ENCODE measurements at regions not wholly inside any gene's neighbourhood (a gene's known extent, or its start where the extent isn't known, plus 50 kb on each side); places are given as distances from the start of the nearest gene placed in this dataset.

DNA sequence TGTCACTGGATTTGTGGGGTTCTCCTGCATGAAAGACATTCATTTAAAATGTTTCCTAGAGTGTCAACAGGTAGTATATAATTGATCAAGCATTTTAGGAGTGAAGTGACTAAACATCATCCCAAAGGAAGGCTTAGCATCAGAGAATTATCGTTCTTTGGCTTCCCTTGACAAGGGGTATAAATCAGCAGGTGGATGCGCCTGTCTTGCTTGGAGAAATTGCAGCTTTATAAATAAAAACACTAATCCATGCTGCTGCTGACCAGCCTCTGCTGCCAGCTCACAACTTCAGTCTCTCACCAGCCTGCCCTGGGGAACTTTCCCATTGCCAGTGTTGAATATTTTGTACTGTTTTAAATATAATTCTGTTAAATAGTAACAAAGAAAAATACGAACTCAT, 1184.7 kb upstream of the TENM4 start:
- ATAC-seq (ENCODE audit: low read depth), result no peak
- Mint-ChIP-seq H3K27me3 (no peaks in the 10 kb centered on the region), H3K36me3 (no peaks in the 10 kb centered on the region)

DNA sequence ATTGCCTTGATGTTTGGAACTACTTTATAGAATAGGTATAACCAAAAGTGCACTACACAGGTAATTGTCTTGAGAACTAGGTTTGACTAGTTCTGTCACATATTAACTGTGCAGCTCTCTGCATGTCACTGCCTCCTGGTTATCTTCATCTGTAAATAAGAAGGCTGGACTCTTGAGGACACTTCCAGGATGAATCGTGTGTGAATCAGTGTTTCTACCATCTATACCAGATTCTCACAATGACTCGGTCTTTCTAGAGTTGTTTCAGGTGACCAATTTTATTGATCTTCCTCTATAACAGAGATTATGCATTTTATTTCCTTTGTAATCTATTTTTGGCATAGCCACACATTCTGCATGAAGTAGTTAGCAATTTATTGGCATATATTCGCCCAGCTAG, 1181.0 kb upstream of the TENM4 start:
- no peak overlapping the region for H3K4me3 Mint-ChIP-seq
- H3K9me3 Mint-ChIP-seq, result peaks cover 2% of the 10 kb centered on the region
- no peak for DNase-seq (ENCODE audit: low spot score in 2 of 2)
- no peaks in the 10 kb centered on the region for H3K27me3 Mint-ChIP-seq
- H3K27ac Mint-ChIP-seq, result no peak overlapping the region
- no peak for ATAC-seq (ENCODE audit: low read depth)
- H3K4me1 Mint-ChIP-seq, result no peaks in the 10 kb centered on the region
- no peaks in the 10 kb centered on the region for H3K36me3 Mint-ChIP-seq

More for the DNA sequence above, 1184.7 kb upstream of the TENM4 start:
- Mint-ChIP-seq H3K9me3 (peaks cover 2% of the 10 kb centered on the region), H3K27ac (no peak overlapping the region), H3K4me1 (no peaks in the 10 kb centered on the region), H3K4me3 (no peak overlapping the region)
- DNase-seq (ENCODE audit: low spot score in 2 of 2), result no peak

DNA sequence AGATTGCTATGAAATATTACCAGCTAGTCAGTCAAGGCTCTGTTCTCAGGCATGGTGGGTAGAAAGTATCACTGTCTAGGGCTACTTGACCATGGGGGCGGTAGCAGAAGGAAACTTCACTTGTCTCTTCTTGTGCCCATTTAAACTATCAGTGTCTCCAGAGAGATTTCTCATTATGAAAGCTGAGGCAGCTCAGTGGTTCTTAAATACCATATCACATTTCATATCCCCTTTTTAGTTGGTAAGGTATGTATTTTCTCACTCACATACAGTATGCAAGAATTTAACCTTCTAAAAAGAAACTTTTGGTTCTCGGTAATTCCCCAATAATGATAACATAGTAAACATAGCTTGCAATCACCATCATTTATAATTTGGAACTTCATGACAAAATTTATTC, 1180.0 kb upstream of the TENM4 start:
- Mint-ChIP-seq H3K36me3 (no peaks in the 10 kb centered on the region), H3K9me3 (peaks cover 2% of the 10 kb centered on the region), H3K4me1 (no peaks in the 10 kb centered on the region), H3K27ac (no peak overlapping the region), H3K27me3 (no peaks in the 10 kb centered on the region), H3K4me3 (no peak overlapping the region)
- DNase-seq (ENCODE audit: low spot score in 2 of 2) (no peak), ATAC-seq (ENCODE audit: low read depth) (no peak)

DNA sequence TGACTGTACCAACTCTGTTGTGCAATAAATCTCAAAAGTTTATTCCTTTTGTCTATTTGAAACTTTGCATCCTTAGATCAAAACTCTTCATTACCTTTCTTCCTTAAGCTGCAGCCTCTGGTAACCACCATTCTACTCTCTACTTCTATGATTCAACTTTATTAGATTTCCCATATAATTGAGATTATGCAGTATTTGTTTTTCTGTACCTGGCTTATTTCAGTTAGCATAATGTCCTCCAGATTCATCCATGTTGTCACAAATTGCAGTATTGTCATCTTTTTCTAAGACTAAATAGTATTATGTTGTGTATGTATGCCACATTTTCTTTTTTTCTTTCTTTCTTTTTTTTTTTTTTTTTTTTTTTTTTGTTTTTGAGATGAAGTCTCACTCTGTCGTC, 1176.3 kb upstream of the TENM4 start:
- peaks cover 2% of the 10 kb centered on the region for H3K9me3 Mint-ChIP-seq
- H3K27ac Mint-ChIP-seq, result no peak overlapping the region

DNA sequence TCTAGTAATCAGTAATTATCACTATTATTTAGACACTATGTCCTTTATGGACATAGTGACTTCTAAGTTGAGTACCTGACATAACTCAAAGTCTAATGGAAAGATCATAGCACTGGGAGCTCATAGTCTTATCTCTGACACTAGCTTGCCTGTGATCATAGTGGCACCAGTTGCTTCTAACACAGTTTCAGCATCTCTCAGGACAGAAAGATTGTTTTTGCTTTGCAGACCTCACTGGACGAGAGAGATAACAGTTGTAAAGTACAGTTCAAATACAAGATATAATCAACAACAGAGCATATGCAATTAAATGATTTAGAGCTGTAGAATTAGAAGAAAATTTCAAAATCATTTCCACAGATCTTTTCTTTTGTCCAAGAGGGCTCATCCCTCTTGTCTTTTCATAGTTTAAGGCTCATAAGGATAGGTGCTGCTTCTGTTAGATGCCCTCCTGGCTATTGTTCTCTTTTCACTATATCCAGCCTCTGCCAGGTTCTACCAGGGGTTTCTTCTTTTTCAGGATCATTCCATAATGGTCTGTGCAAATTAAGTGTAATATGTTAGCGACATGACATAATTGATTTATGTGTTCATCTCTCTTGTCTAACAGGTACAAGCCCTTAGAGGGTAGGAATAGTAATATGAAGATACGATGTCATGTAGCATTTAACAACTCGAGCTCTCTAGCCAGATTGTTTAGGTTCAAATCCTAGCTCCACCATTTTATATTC, 1175.4 kb upstream of the TENM4 start:
- ATAC-seq (ENCODE audit: low read depth), result no peak
- Mint-ChIP-seq H3K4me3 (no peak overlapping the region), H3K27ac (no peak overlapping the region), H3K4me1 (no peaks in the 10 kb centered on the region), H3K27me3 (no peaks in the 10 kb centered on the region), H3K9me3 (no peaks in the 10 kb centered on the region), H3K36me3 (no peaks in the 10 kb centered on the region)
- DNase-seq (ENCODE audit: low spot score in 2 of 2), result no peak

More for the DNA sequence above, 1176.3 kb upstream of the TENM4 start:
- Mint-ChIP-seq H3K4me3 (no peak overlapping the region), H3K36me3 (no peaks in the 10 kb centered on the region), H3K4me1 (no peaks in the 10 kb centered on the region), H3K27me3 (no peaks in the 10 kb centered on the region)
- no peak for ATAC-seq (ENCODE audit: low read depth)
- DNase-seq (ENCODE audit: low spot score in 2 of 2), result no peak

DNA sequence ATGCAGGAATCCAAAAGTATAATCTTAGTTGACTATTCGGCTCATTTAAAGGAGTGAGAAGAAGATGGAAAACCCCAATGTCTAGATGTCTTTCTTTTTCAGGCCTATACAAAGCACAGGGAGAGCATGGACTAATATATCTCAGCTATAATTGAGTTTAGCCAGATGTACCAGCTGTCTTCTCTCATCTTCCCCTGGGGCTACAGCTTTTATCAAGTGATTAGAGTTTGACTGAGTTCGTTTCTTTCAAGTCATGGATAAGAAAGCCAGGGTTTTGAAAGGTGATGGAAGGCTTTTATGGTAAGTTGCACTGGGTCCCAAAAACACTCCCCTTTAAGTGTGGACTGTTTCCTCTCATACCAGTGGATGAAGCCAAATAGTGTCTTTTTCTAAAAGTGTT, 1172.8 kb upstream of the TENM4 start:
- no peak for DNase-seq (ENCODE audit: low spot score in 2 of 2)
- Mint-ChIP-seq H3K4me1 (no peaks in the 10 kb centered on the region), H3K36me3 (no peaks in the 10 kb centered on the region), H3K4me3 (no peak overlapping the region), H3K27ac (no peak overlapping the region), H3K27me3 (no peaks in the 10 kb centered on the region), H3K9me3 (peaks cover 5% of the 10 kb centered on the region)
- no peak for ATAC-seq (ENCODE audit: low read depth)

DNA sequence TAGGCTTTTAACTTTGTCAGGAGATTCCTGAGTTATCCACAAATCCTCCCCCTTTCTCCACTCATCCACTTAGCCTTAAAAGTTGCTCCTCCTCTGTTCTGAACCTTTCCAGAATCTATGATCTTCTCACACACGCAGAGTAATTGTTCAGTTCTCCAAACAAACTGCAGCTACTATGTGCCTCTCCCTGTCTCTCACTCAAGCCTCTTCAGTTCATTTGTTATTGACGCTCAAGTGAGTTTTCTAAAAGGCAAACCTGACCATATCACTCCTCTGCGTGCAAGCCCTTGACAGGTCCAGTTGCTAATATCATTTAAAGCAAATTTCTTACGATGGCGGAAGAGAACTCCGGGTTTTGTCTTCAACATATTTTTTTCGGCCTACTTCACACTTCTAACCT, 1169.7 kb upstream of the TENM4 start:
- Mint-ChIP-seq H3K9me3 (peaks cover 5% of the 10 kb centered on the region), H3K36me3 (no peaks in the 10 kb centered on the region)
- ATAC-seq (ENCODE audit: low read depth), result no peak

DNA sequence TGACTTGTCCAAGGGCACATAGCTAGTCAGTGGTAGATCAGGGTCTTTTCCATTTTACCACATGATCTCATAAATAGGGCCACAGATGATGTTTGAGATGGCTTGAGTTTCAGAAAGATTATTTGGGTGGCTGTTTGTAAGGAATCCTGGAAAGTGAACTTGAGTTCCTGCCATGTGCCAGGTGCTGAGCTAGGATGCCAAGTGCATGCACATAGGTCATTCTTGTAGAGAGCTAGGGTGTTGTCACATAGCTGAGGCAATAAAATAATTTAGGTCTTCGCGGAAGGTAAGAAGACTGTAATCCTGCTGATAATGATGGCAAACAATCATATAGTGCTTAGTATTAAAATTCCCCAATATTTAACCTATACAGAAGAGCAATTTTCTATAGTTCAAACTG, 1162.6 kb upstream of the TENM4 start:
- Mint-ChIP-seq H3K36me3 (no peaks in the 10 kb centered on the region), H3K27ac (no peak overlapping the region), H3K4me1 (no peaks in the 10 kb centered on the region), H3K4me3 (no peak overlapping the region), H3K9me3 (peaks cover 3% of the 10 kb centered on the region), H3K27me3 (no peaks in the 10 kb centered on the region)
- ATAC-seq (ENCODE audit: low read depth), result no peak
- no peak for DNase-seq (ENCODE audit: low spot score in 2 of 2)

More for the DNA sequence above, 1169.7 kb upstream of the TENM4 start:
- Mint-ChIP-seq H3K4me1 (no peaks in the 10 kb centered on the region), H3K4me3 (no peak overlapping the region), H3K27ac (no peak overlapping the region), H3K27me3 (no peaks in the 10 kb centered on the region)
- no peak for DNase-seq (ENCODE audit: low spot score in 2 of 2)

DNA sequence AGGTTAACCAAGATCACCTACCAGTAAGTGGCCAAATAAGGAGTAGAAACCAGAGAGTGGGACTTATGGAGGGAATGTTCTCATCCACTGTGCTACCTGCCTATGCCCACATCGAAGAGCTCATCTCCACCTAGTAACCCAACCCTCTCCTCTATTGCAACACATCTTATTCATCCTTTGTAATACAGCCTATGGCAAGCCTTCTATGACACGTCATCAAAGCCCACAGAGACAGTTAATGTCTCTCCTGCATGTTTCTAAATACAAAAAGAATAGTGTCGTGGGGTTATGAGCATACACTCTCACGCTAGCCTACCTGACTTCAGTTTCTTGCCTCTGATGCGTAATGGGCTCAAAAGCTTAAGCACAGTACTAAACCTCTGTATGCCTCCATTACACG, 1158.1 kb upstream of the TENM4 start:
- Mint-ChIP-seq H3K4me1 (no peaks in the 10 kb centered on the region), H3K4me3 (no peak overlapping the region), H3K27me3 (no peaks in the 10 kb centered on the region), H3K36me3 (no peaks in the 10 kb centered on the region), H3K27ac (no peak overlapping the region), H3K9me3 (peaks cover 5% of the 10 kb centered on the region)
- DNase-seq (ENCODE audit: low spot score in 2 of 2), result no peak
- ATAC-seq (ENCODE audit: low read depth), result no peak

DNA sequence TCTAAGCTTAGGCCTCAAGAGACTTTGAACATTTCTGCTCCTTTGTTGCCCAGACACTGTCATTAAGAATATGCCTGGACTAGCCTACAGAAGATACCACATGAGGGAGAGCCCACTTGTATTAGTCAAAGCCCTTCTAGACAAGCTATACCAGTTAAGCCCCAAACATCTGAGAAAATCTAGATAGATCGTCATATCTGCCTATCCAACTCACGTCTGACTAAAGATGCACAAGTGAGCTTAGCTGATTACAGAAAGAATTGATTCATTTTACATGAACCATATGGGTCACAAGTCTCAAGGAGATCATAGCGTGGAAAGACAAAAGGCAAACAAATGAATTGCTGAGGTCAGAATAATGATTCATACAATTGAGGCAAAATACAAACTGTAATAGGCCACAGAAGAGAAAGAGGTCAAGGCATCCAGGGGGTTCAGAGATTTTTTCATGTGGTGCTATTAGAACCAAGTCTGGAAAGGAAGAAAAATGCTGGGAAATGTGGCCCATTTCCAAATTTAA, 1155.5 kb upstream of the TENM4 start:
- ATAC-seq (ENCODE audit: low read depth) (no peak), DNase-seq (ENCODE audit: low spot score in 2 of 2) (no peak)
- Mint-ChIP-seq H3K4me3 (no peak overlapping the region), H3K4me1 (no peaks in the 10 kb centered on the region), H3K9me3 (peaks cover 3% of the 10 kb centered on the region), H3K36me3 (no peaks in the 10 kb centered on the region), H3K27me3 (no peaks in the 10 kb centered on the region), H3K27ac (no peak overlapping the region)

DNA sequence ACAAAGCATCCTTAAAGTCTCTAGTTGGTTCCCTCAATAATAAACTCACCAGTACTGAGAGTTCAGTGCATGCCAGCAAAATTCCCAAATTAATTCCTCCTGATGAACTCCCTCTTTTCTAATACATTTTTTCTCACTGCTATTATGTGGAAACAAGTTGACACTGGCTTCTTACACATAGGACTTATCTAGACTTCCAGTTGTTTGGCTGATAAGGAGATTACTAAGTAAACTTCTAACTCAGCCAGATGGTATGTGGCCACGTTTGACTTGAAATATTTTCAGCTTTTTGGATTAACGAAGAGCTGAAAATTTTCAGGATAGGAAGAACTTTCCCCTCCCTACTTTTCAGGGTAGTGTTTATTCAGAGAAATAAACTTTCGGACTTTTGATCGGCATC, 1154.2 kb upstream of the TENM4 start:
- H3K27me3 Mint-ChIP-seq, result no peaks in the 10 kb centered on the region
- DNase-seq (ENCODE audit: low spot score in 2 of 2), result no peak
- no peak overlapping the region for H3K4me3 Mint-ChIP-seq
- no peaks in the 10 kb centered on the region for H3K4me1 Mint-ChIP-seq
- peaks cover 3% of the 10 kb centered on the region for H3K9me3 Mint-ChIP-seq
- no peak for ATAC-seq (ENCODE audit: low read depth)
- no peak overlapping the region for H3K27ac Mint-ChIP-seq
- H3K36me3 Mint-ChIP-seq, result no peaks in the 10 kb centered on the region

DNA sequence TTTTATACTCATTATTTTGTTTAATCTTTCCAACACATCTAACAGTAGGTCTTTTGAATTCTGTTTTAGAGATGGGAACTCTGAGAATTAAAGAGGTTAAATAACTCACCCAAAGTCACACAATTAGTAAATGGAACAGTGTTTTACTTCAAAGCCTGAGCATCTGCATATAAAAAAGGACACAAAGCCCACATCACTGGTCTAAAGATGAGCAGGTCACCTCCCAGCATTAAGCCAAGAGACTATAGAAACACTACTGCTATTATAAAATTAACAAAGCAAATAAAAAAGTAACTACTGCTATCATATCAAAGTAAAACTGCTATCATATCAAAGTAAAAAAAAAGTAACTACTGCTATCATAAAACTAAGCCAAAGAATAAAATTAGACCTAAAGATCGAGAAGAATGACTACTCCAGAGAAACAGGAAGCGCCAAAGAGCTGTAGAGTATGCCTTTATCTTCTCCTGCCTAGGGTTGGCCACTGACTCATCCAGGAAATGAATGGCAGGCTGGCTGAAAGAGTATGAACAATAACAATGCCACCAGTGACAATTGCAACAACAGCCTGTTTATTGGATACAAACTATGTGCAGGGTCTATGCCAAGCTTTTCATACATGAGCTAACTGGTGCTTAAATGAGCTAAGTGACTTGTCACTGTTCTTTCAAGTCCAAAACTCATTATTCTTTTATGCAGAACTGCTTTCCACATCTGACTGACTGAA, 1153.0 kb upstream of the TENM4 start:
- Mint-ChIP-seq H3K36me3 (no peaks in the 10 kb centered on the region), H3K4me3 (no peak overlapping the region), H3K9me3 (peaks cover 2% of the 10 kb centered on the region), H3K27me3 (no peaks in the 10 kb centered on the region), H3K27ac (no peak overlapping the region), H3K4me1 (no peaks in the 10 kb centered on the region)
- ATAC-seq (ENCODE audit: low read depth), result no peak
- DNase-seq (ENCODE audit: low spot score in 2 of 2), result no peak

DNA sequence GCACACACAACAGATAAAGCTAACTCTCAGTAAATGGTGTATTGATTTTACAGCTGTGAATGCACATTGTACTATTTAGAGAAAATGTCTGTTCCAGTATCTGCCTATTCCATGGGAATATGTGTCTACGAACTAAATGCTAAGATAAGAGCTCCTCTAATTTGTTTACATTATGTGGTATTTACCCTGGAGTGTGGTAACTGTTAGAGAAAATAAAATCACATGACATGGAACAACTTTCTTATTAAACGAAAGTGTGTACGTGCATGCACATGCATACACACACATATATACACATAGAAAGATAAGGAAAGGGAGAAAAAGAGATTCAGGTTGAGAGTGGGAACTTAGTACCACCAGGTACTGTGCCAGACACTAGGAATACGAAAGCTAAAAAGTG, 1151.7 kb upstream of the TENM4 start:
- Mint-ChIP-seq H3K36me3 (no peaks in the 10 kb centered on the region), H3K4me1 (no peaks in the 10 kb centered on the region), H3K27me3 (no peaks in the 10 kb centered on the region), H3K9me3 (peaks cover 2% of the 10 kb centered on the region), H3K27ac (no peak overlapping the region), H3K4me3 (no peak overlapping the region)
- no peak for DNase-seq (ENCODE audit: low spot score in 2 of 2)
- ATAC-seq (ENCODE audit: low read depth), result no peak

DNA sequence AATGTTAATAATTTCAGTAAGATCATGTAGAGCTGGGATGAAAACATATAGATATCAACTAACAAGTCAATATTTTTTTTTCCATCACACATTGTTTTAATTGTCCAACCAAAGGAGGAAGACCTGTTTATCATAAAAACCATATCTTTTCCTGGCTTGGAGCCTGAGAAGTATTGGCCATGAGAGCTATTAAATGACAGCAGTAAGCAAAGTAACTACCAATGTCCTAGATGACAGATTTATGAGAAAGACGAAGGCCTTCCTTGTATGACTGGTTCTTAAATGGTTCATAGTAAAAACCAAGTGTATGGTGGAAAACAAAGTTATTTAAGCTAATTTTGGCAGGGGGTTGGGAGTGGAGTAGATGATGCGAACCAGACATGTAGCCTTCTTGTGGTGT, 1147.1 kb upstream of the TENM4 start:
- no peaks in the 10 kb centered on the region for H3K4me1 Mint-ChIP-seq
- DNase-seq (ENCODE audit: low spot score in 2 of 2) (no peak), ATAC-seq (ENCODE audit: low read depth) (no peak)
- no peaks in the 10 kb centered on the region for H3K36me3 Mint-ChIP-seq
- no peaks in the 10 kb centered on the region for H3K9me3 Mint-ChIP-seq
- H3K27ac Mint-ChIP-seq, result no peak overlapping the region
- H3K4me3 Mint-ChIP-seq, result no peak overlapping the region
- no peaks in the 10 kb centered on the region for H3K27me3 Mint-ChIP-seq

DNA sequence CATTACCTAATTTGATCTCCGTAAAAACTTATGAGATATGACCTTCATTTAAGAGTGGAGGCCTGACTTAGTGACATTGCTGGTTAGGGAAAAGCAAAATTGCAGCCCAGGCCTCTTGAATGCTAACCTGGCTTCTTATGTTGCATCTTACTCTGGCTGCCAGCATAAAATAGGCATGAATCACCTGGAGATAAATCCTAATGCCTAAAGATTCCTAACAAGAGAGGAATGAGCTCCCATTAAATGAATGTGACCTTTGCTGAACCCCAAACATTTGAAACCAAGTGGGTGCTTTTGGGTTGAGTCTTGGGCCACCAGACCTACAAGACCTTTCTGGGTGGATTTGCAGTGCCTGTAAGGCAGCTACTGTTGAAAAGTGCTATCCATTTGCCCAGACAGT, 1145.6 kb upstream of the TENM4 start:
- ATAC-seq (ENCODE audit: low read depth), result no peak
- no peak overlapping the region for H3K27ac Mint-ChIP-seq
- H3K27me3 Mint-ChIP-seq, result no peaks in the 10 kb centered on the region
- DNase-seq (ENCODE audit: low spot score in 2 of 2), result no peak
- no peaks in the 10 kb centered on the region for H3K36me3 Mint-ChIP-seq
- H3K4me3 Mint-ChIP-seq, result no peak overlapping the region
- H3K4me1 Mint-ChIP-seq, result no peaks in the 10 kb centered on the region
- H3K9me3 Mint-ChIP-seq, result no peaks in the 10 kb centered on the region
